ENCODE measurements at regions not wholly inside any gene's neighbourhood (a gene's known extent, or its start where the extent isn't known, plus 50 kb on each side); places are given as distances from the start of the nearest gene placed in this dataset.

DNA sequence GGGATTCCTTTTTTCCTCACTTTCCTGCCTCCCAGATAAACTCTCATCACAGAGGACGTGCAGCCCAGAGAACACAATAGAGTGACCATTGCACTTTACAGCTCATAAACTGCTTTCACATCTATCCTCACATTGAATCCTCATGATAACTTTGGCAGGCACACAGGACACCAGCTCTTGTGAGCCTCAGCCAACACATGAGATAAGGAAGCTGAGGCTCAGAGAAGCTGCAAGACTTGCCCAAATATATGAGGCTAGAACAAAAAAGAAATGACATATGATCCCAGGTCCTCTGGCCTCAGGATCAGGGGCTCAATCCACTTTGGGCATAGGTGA is 85.0 kb upstream of the CPEB2 start:
- no peak for TF ChIP-seq CTCF (IDR thresholded peaks at IDR 0.05 in 8 of 11, conservative IDR thresholded peaks at IDR 0.05 in 3 of 11)
- no peak for TF ChIP-seq POLR2A (IDR thresholded peaks at IDR 0.05)

Data from spleen (tissue), 7 donors.